SK-N-SH treated with all-trans-retinoic acid at 6 μM for 48 hours (cell line): ENCODE measurements at regions not wholly inside any gene's neighbourhood (a gene's known extent, or its start where the extent isn't known, plus 50 kb on each side); places are given as distances from the start of the nearest gene placed in this dataset.

ENCODE experiments used
- ATAC-seq: fragments of 200-7000 bp; cut with Tn5 transposase; 3 replicates; pipeline ENCODE4 v1.9.1; 2020; ENCODE audit warnings: mild to moderate bottlenecking, moderate library complexity
- CSDC2 ChIP-seq: fragments of 250-450 bp; sonication (Bioruptor Pico); IDR thresholded peaks from 2 replicates; pipeline ENCODE4 v1.5.0; 2020; ENCODE audit warnings: mild to moderate bottlenecking, moderate library complexity
- ESRRG ChIP-seq: fragments of 250-450 bp; sonication (Bioruptor Pico); IDR thresholded peaks from 2 replicates; pipeline ENCODE4 v1.6.1; 2021; ENCODE audit warnings: mild to moderate bottlenecking
- GLIS3 ChIP-seq: fragments of 250-450 bp; sonication (Bioruptor Pico); IDR thresholded peaks from 2 replicates; pipeline ENCODE4 v1.5.0; 2020; ENCODE audit warnings: mild to moderate bottlenecking, moderate library complexity
- ISL1 ChIP-seq: fragments of 250-450 bp; sonication (Bioruptor Pico); IDR thresholded peaks from 2 replicates; pipeline ENCODE4 v2.1.2; 2022; ENCODE audit warnings: mild to moderate bottlenecking, moderate library complexity
- PPARA ChIP-seq: fragments of 250-450 bp; sonication (Bioruptor Pico); IDR thresholded peaks from 2 replicates; pipeline ENCODE4 v1.5.0; 2020; ENCODE audit warnings: mild to moderate bottlenecking, borderline replicate concordance
- RARB ChIP-seq: fragments of 250-450 bp; sonication (Bioruptor Pico); IDR thresholded peaks from 2 replicates; pipeline ENCODE4 v1.8.0; 2021; ENCODE audit warnings: mild to moderate bottlenecking, moderate library complexity
- SNAI2 ChIP-seq: fragments of 250-450 bp; sonication (Bioruptor Pico); IDR thresholded peaks from 2 replicates; pipeline ENCODE4 v1.5.0; 2020; ENCODE audit warnings: mild to moderate bottlenecking, moderate library complexity
- TCF4 ChIP-seq: fragments of 250-450 bp; sonication (Bioruptor Pico); IDR thresholded peaks from 2 replicates; pipeline ENCODE4 v1.8.0; 2021; ENCODE audit warnings: mild to moderate bottlenecking, moderate library complexity, borderline replicate concordance
- TOX ChIP-seq: fragments of 250-450 bp; sonication (Bioruptor Pico); IDR thresholded peaks from 2 replicates; pipeline ENCODE4 v1.8.0; 2021; ENCODE audit warnings: mild to moderate bottlenecking, moderate library complexity, borderline replicate concordance
- ZC3H10 ChIP-seq: fragments of 250-450 bp; sonication (Bioruptor Pico); IDR thresholded peaks from 2 replicates; pipeline ENCODE4 v1.5.1; 2021; ENCODE audit warnings: mild to moderate bottlenecking, moderate library complexity
- ZFP3 ChIP-seq: fragments of 250-450 bp; sonication (Bioruptor Pico); IDR thresholded peaks from 2 replicates; pipeline ENCODE4 v1.5.0; 2020; ENCODE audit warnings: mild to moderate bottlenecking, moderate library complexity
- ZFP30 ChIP-seq: fragments of 450-650 bp; formaldehyde crosslinking; IDR thresholded peaks from 2 replicates; pipeline ENCODE4 v1.5.0; 2022; ENCODE audit warnings: mild to moderate bottlenecking, moderate library complexity
- ZNF70 ChIP-seq: fragments of 450-650 bp; formaldehyde crosslinking; IDR thresholded peaks from 2 replicates; pipeline ENCODE4 v1.5.0; 2020; ENCODE audit warnings: mild to moderate bottlenecking, moderate library complexity
- ZNF8 ChIP-seq: fragments of 450-650 bp; formaldehyde crosslinking; IDR thresholded peaks from 2 replicates; pipeline ENCODE4 v1.5.0; 2020; ENCODE audit warnings: mild to moderate bottlenecking, moderate library complexity
- TF ChIP-seq, protein P1 (sequence below): fragments of 250-450 bp; sonication (Bioruptor Pico); IDR thresholded peaks from 2 replicates; pipeline ENCODE4 v1.5.0; 2020; ENCODE audit warnings: mild to moderate bottlenecking, moderate library complexity
- TF ChIP-seq, protein P2 (sequence below): fragments of 250-450 bp; sonication (Bioruptor Pico); IDR thresholded peaks from 2 replicates; pipeline ENCODE4 v1.5.1; 2021; ENCODE audit warnings: mild to moderate bottlenecking, moderate library complexity
- TF ChIP-seq, protein P3 (sequence below): fragments of 250-450 bp; sonication (Bioruptor Pico); IDR thresholded peaks from 2 replicates; pipeline ENCODE4 v1.8.0; 2020; ENCODE audit warnings: mild to moderate bottlenecking, moderate library complexity, borderline replicate concordance
- TF ChIP-seq, protein P4 (sequence below): fragments of 250-450 bp; sonication (Bioruptor Pico); IDR thresholded peaks from 2 replicates; pipeline ENCODE4 v1.5.1; 2020; ENCODE audit warnings: low read depth, mild to moderate bottlenecking, moderate library complexity
- TF ChIP-seq, protein P5 (sequence below): fragments of 250-450 bp; sonication (Bioruptor Pico); IDR thresholded peaks from 2 replicates; pipeline ENCODE4 v1.8.0; 2021; ENCODE audit warnings: low read depth, mild to moderate bottlenecking, moderate library complexity, borderline replicate concordance

DNA sequence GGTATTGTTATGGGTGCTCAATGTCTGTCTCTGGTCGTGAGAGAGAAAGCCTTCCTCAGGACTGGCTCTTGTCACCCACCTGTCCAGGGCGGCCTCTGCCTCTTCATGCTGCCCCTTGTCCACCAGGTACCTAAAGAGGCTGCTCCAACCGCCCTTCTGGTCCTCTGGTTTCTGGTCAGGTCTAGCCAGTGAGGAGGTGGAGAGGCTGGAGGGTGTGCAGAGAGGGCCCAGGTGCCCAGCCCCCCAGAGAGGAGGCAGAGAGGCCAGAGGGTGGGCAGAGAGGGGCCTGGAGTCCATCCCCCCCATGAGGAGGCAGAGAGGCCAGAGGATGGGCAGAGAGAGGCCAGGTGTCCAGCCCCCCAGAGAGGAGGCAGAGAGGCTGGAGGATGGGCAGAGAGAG lies 329.8 kb upstream of the IRX4 start (continued):
- TF ChIP-seq, protein P1, sequence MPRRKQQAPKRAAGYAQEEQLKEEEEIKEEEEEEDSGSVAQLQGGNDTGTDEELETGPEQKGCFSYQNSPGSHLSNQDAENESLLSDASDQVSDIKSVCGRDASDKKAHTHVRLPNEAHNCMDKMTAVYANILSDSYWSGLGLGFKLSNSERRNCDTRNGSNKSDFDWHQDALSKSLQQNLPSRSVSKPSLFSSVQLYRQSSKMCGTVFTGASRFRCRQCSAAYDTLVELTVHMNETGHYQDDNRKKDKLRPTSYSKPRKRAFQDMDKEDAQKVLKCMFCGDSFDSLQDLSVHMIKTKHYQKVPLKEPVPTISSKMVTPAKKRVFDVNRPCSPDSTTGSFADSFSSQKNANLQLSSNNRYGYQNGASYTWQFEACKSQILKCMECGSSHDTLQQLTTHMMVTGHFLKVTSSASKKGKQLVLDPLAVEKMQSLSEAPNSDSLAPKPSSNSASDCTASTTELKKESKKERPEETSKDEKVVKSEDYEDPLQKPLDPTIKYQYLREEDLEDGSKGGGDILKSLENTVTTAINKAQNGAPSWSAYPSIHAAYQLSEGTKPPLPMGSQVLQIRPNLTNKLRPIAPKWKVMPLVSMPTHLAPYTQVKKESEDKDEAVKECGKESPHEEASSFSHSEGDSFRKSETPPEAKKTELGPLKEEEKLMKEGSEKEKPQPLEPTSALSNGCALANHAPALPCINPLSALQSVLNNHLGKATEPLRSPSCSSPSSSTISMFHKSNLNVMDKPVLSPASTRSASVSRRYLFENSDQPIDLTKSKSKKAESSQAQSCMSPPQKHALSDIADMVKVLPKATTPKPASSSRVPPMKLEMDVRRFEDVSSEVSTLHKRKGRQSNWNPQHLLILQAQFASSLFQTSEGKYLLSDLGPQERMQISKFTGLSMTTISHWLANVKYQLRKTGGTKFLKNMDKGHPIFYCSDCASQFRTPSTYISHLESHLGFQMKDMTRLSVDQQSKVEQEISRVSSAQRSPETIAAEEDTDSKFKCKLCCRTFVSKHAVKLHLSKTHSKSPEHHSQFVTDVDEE (CRISPR knock-in tag): no peak
- TF ChIP-seq, protein P2, sequence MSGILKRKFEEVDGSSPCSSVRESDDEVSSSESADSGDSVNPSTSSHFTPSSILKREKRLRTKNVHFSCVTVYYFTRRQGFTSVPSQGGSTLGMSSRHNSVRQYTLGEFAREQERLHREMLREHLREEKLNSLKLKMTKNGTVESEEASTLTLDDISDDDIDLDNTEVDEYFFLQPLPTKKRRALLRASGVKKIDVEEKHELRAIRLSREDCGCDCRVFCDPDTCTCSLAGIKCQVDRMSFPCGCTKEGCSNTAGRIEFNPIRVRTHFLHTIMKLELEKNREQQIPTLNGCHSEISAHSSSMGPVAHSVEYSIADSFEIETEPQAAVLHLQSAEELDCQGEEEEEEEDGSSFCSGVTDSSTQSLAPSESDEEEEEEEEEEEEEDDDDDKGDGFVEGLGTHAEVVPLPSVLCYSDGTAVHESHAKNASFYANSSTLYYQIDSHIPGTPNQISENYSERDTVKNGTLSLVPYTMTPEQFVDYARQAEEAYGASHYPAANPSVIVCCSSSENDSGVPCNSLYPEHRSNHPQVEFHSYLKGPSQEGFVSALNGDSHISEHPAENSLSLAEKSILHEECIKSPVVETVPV: no peak
- no peak for TF ChIP-seq RARB
- TF ChIP-seq, all 23 proteins: peak for 0

DNA sequence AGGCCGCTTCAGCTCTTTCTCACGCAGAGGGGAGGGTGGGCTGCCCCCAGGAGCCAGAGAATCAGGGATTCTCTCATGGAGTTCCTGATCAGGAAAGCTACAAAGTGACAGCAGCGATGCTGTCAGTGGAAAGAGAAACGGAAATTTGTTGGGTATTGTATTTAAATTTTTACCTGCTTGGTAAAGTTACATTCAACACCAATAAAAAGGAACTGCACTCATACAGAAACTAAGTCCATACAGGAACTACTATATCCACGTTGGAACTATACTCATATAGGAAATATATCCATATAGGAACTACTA lies 325.5 kb upstream of the IRX4 start:
- TF ChIP-seq GLIS3 (CRISPR knock-in tag) (no peak), ISL1 (CRISPR knock-in tag) (no peak), ESRRG (CRISPR knock-in tag) (no peak), CSDC2 (CRISPR knock-in tag) (no peak), SNAI2 (CRISPR knock-in tag) (no peak), TCF4 (no peak), ZFP30 (no peak), TOX (CRISPR knock-in tag) (no peak), ZNF8 (CRISPR knock-in tag) (no peak), PPARA (CRISPR knock-in tag) (no peak), RARB (no peak), ZNF70 (CRISPR knock-in tag) (no peak), ZC3H10 (no peak), ZFP3 (CRISPR knock-in tag) (no peak)
- TF ChIP-seq, protein P3, sequence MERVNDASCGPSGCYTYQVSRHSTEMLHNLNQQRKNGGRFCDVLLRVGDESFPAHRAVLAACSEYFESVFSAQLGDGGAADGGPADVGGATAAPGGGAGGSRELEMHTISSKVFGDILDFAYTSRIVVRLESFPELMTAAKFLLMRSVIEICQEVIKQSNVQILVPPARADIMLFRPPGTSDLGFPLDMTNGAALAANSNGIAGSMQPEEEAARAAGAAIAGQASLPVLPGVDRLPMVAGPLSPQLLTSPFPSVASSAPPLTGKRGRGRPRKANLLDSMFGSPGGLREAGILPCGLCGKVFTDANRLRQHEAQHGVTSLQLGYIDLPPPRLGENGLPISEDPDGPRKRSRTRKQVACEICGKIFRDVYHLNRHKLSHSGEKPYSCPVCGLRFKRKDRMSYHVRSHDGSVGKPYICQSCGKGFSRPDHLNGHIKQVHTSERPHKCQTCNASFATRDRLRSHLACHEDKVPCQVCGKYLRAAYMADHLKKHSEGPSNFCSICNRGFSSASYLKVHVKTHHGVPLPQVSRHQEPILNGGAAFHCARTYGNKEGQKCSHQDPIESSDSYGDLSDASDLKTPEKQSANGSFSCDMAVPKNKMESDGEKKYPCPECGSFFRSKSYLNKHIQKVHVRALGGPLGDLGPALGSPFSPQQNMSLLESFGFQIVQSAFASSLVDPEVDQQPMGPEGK (CRISPR knock-in tag): no peak
- TF ChIP-seq, protein P1 (CRISPR knock-in tag): no peak
- TF ChIP-seq, protein P2: no peak
- TF ChIP-seq, protein P4, sequence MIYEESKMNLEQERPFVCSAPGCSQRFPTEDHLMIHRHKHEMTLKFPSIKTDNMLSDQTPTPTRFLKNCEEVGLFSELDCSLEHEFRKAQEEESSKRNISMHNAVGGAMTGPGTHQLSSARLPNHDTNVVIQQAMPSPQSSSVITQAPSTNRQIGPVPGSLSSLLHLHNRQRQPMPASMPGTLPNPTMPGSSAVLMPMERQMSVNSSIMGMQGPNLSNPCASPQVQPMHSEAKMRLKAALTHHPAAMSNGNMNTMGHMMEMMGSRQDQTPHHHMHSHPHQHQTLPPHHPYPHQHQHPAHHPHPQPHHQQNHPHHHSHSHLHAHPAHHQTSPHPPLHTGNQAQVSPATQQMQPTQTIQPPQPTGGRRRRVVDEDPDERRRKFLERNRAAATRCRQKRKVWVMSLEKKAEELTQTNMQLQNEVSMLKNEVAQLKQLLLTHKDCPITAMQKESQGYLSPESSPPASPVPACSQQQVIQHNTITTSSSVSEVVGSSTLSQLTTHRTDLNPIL (CRISPR knock-in tag): no peak
- TF ChIP-seq, protein P5, sequence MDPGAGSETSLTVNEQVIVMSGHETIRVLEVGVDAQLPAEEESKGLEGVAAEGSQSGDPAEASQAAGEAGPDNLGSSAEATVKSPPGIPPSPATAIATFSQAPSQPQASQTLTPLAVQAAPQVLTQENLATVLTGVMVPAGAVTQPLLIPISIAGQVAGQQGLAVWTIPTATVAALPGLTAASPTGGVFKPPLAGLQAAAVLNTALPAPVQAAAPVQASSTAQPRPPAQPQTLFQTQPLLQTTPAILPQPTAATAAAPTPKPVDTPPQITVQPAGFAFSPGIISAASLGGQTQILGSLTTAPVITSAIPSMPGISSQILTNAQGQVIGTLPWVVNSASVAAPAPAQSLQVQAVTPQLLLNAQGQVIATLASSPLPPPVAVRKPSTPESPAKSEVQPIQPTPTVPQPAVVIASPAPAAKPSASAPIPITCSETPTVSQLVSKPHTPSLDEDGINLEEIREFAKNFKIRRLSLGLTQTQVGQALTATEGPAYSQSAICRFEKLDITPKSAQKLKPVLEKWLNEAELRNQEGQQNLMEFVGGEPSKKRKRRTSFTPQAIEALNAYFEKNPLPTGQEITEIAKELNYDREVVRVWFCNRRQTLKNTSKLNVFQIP (CRISPR knock-in tag): no peak
- no peak for ATAC-seq
